ENCODE measurements at regions not wholly inside any gene's neighbourhood (a gene's known extent, or its start where the extent isn't known, plus 50 kb on each side); places are given as distances from the start of the nearest gene placed in this dataset.
"Not testable (repeated sequence)": the region's sequence is repeated elsewhere in the genome, so short reads cannot be mapped to it uniquely, and the experiment has no call there.

DNA sequence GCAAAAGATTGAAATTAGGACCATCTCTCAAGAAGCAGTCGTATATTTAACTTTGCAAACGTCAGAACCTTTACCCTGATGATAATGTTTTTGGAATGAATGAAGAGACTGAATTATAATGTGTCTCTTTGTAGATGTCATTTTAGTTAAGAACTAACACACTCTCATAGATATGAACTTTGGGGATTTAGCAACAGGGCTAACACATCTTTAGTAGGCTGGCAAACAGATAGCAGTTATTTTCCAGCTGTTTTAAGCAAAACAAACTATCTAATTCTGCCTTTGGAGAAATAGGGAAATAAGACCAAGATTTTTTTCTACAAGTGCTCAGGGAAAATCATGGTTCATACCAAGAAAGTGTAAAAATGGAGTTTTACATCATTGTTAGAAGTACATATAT is 469.7 kb downstream of the SPATA31D1 start:
- DNase-seq, result no peak

- no peak for DNase-seq
Observed at GRCh38 chr9:82466616-82467260, 478.2 kb downstream of the SPATA31D1 start.

GRCh38 chr9:82467436-82467835 is 478.9 kb downstream of the SPATA31D1 start:
- DNase-seq, result no peak

DNA sequence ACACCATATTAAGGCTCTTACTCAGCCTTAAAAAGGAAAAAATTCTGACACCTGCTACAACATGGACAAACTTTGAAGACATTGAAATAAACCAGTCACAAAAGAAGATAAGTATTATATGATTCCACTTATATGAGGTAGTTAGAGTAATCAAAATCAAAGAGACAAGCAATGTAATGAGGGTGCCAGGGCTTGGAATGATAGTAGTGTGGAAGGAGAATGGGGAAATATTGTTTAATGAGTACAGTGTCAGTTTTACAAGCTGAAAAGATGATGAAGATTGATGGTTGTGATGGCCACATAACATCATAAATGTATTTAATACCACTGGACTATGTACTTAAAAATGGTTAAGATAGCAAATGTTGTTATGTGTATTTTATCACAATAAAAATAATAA is 485.7 kb downstream of the SPATA31D1 start:
- no peak for DNase-seq

- no peak for DNase-seq
Observed at GRCh38 chr9:82475584-82476301, 487.2 kb downstream of the SPATA31D1 start.

DNA sequence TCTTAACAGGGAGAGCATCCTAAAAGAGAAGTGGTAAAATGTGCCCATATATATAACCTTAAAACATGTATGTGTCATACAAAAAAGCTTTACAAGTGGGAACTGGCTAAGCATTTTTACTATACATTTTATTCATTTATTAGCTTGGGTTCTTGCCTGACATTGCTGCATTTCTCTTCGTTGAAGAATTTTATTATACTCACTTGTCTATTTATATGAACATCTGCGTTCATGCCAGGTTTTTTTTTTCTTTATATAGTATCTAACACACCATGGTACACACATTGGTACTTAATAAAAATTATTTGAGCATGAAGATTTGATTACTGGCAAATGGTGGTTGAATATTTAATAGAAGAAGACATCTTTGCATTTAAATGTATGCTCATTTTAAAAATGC is 492.3 kb downstream of the SPATA31D1 start:
- DNase-seq, result no peak

GRCh38 chr9:82487935-82488312 is 499.4 kb downstream of the SPATA31D1 start:
- DNase-seq, result no peak

- DNase-seq, result no peak
Observed at GRCh38 chr9:82488313-82489200, 500.0 kb downstream of the SPATA31D1 start.

DNA sequence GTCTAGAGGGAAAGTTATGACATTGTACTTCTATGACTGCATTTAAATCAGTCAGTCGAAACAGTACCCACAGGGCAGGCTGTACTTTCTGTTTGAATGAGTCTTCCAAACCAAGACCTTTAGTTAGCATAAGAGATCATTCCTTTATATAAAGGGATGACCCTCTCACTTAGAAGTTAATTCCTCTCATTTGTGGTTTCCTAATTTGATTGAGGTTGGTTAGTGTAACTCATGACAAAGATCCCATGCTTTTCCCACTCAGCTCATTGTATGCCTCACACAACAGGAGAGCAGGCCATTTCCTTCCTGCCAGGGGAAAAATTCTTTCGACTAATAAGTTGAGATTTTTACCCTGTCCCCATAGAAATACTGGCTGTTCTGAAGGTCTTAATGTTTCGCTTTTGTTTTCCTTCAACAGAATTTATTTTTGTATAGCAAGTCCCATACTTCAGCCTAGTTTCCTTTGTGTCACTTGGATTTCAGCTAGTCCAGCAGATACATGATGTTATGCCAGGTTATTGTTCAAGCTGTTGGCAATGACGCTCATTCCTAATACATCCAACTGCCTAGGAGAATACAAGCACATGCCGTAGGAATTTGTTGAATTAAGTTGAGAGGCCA is 500.7 kb downstream of the SPATA31D1 start:
- DNase-seq, result no peak

DNA sequence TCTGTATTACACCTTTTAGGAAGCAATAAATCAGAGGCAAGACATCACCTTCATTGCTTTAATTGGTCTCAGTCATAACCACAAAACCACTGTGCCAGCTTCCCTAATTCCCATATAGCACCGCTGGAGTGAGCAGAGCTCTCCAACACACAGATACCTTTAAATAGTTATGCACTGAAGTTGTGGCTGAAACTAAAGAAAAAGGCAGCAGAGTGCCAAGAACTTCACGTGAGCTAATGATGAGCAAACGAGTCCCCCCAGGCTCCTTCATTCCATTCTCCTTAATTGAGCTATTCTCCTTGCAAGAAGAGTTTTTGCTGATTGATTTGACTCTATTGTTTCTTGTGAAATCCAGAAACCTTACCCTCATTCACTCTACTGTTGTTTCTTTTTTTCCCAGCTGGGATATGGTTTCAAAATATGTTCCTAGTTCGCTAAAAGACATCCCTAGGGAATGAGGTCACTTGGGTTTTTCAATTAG is 501.5 kb downstream of the SPATA31D1 start:
- DNase-seq, result peak; percentile 9

- DNase-seq, result not testable (repeated sequence)
Observed at GRCh38 chr9:82490821-82491220, 502.2 kb downstream of the SPATA31D1 start.

DNA sequence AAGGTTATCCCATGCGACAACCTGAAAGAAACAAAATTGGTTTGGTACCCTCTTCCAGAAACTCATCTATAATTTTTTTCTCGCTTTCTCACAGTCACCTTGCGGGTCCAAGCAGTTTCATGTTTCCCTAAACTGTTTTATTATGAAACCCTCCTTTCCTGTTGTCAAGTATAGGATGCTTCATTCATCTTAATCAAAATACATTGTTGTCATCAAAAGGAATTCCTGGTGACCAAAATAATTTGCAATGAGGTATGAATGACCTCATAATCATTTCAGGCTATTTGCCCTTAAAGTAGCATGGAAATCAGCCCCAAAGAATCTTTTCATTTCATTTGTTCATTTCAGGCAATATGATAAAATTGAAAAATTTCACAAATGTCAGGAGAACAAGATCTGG is 503.0 kb downstream of the SPATA31D1 start:
- no peak for DNase-seq

DNA sequence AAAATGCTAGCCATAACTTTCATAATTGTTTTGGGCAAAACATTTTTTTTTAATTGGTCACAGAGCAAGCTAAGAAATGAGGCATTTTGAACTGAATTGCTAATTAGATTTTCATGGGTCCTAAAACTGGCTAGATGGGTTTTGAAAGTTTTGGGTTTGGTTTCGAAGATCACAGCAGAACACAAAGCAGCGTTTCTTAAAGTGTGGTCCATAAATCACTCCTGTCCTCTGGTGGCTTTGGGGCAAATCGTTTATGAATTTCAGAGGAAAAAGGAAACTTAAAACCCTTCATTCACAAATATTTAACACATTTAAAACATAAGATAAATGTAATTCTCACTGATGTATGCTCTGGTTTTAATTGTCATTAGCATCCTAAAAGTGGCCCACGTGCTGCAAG is 503.7 kb downstream of the SPATA31D1 start:
- DNase-seq, result no peak

- peak; percentile 37 for DNase-seq
Observed at GRCh38 chr9:82495884-82496777, 507.6 kb downstream of the SPATA31D1 start.

DNA sequence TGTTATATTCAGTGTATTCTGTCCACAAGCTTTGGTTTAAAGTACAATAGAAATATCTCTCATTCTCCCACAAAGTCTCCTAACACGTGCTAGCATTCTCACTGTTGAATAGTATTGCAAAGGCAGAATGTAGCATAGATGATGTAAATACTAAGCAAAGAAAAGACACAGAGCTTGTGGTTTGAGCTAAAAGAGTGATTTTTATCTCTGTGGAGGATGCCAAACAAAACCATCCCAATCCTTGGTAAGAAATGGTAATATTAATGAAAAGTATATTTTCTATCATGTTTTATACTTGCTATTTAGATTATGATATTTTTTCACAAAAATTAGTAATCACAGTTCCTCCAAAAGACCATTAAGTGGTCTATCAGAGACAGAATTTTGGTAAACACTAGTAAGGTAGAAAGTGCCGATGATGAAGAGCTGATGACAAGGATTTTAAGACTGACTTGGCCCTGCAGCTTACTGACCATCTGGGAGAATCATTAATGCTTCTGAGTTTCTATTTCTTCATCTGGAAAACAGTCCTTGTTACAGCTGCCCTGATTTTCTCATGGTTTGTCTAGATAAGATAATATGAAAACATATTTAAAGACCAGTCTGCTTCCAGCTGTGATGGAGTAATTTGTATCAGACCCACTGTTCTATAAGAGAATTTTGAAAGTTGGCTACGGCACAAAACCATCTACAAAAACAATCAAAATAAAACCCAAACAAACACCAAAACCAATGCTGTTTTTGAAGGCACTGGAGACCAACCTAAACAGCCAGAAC is 510.2 kb downstream of the SPATA31D1 start:
- DNase-seq, result no peak

DNA sequence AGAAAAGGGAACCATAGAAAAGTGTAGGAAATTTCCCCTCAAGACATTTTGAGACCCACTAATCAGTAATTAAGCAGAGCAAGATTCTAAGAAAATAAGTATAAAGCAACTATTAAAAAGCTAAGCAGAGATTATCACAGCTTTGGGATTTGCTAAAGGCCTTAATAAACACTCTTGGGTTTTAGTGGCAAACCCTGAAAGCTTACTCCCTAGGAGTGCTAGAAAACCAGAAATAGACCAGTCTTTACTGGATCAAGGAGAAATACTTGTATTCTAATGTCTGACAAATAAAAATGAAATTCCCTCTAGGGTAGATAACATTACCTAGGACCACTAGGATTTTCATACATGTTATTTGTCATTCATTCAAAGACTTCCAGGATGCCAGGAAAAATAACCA is 510.8 kb downstream of the SPATA31D1 start:
- DNase-seq, result no peak

- DNase-seq, result no peak
Observed at GRCh38 chr9:82504620-82505019, 516.0 kb downstream of the SPATA31D1 start.

DNA sequence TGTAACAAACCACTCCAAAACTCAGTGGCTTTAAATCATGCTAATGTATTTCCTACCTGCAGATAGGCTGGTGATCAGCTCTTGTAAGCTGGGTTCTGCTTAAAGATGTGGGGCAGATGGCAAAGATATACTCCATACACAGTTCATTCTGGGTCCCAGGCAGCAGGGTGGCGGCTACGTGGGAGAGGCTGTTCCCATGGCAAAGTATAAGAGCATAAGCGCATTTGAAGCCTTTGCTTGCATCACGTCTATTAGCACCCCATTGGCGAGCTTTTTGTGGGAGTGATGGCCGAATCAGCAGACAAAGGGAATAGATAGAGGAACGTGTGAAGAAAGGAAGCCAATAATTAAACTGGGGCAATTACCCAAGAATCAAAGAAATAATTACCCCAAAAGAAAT is 523.1 kb downstream of the SPATA31D1 start:
- no peak for DNase-seq

- DNase-seq, result no peak
Observed at GRCh38 chr9:82512728-82513127, 524.2 kb downstream of the SPATA31D1 start.

GRCh38 chr9:82513242-82513751 is 524.7 kb downstream of the SPATA31D1 start:
- no peak for DNase-seq
